ENCODE measurements at regions not wholly inside any gene's neighbourhood (a gene's known extent, or its start where the extent isn't known, plus 50 kb on each side); places are given as distances from the start of the nearest gene placed in this dataset.

- TF ChIP-seq, protein P1, sequence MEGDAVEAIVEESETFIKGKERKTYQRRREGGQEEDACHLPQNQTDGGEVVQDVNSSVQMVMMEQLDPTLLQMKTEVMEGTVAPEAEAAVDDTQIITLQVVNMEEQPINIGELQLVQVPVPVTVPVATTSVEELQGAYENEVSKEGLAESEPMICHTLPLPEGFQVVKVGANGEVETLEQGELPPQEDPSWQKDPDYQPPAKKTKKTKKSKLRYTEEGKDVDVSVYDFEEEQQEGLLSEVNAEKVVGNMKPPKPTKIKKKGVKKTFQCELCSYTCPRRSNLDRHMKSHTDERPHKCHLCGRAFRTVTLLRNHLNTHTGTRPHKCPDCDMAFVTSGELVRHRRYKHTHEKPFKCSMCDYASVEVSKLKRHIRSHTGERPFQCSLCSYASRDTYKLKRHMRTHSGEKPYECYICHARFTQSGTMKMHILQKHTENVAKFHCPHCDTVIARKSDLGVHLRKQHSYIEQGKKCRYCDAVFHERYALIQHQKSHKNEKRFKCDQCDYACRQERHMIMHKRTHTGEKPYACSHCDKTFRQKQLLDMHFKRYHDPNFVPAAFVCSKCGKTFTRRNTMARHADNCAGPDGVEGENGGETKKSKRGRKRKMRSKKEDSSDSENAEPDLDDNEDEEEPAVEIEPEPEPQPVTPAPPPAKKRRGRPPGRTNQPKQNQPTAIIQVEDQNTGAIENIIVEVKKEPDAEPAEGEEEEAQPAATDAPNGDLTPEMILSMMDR (IDR thresholded peaks at IDR 0.05 in 2 of 3, conservative IDR thresholded peaks at IDR 0.05 in 1 of 3; ENCODE audit: control insufficient read depth in 2 of 3, extremely low read depth in 1 of 3, insufficient read depth in 1 of 3, low read depth in 3 of 3, low read length in 3 of 3) = no peak
- TF ChIP-seq SIN3A (IDR thresholded peaks at IDR 0.05; ENCODE audit: low read depth, low read length) (no peak), ELK1 (IDR thresholded peaks at IDR 0.05; ENCODE audit: low read depth, low read length) (no peak), NFYB (IDR thresholded peaks at IDR 0.05; ENCODE audit: insufficient read depth, low read depth, low read length) (no peak), ZNF24 (IDR thresholded peaks at IDR 0.05) (no peak), POLR2A (IDR thresholded peaks at IDR 0.05; ENCODE audit: low read depth, low read length) (no peak), TCF3 (IDR thresholded peaks at IDR 0.05; ENCODE audit: borderline replicate concordance, insufficient read depth, low read depth, low read length) (no peak), SMAD5 (IDR thresholded peaks at IDR 0.05; ENCODE audit: low read depth) (no peak), POLR2AphosphoS5 (IDR thresholded peaks at IDR 0.05; ENCODE audit: low read length) (no peak), TAF1 (IDR thresholded peaks at IDR 0.05; ENCODE audit: borderline replicate concordance, low read depth, low read length) (no peak), EZH2 (IDR thresholded peaks at IDR 0.05; ENCODE audit: borderline replicate concordance, control insufficient read depth, low read depth, low read length) (no peak)
- TF ChIP-seq, protein P2, sequence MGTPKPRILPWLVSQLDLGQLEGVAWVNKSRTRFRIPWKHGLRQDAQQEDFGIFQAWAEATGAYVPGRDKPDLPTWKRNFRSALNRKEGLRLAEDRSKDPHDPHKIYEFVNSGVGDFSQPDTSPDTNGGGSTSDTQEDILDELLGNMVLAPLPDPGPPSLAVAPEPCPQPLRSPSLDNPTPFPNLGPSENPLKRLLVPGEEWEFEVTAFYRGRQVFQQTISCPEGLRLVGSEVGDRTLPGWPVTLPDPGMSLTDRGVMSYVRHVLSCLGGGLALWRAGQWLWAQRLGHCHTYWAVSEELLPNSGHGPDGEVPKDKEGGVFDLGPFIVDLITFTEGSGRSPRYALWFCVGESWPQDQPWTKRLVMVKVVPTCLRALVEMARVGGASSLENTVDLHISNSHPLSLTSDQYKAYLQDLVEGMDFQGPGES (IDR thresholded peaks at IDR 0.05) = no peak
- TF ChIP-seq, protein P3, sequence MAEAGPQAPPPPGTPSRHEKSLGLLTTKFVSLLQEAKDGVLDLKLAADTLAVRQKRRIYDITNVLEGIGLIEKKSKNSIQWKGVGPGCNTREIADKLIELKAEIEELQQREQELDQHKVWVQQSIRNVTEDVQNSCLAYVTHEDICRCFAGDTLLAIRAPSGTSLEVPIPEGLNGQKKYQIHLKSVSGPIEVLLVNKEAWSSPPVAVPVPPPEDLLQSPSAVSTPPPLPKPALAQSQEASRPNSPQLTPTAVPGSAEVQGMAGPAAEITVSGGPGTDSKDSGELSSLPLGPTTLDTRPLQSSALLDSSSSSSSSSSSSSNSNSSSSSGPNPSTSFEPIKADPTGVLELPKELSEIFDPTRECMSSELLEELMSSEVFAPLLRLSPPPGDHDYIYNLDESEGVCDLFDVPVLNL (IDR thresholded peaks at IDR 0.05; ENCODE audit: low read depth, low read length) = no peak
These were observed 359.8 kb upstream of the ASIC2 start for GRCh38 chr17:33652731-33653398.

Measured in GM12878 (cell line).